HL-60 (cell line): ENCODE measurements at regions not wholly inside any gene's neighbourhood (a gene's known extent, or its start where the extent isn't known, plus 50 kb on each side); places are given as distances from the start of the nearest gene placed in this dataset.
"Not testable (repeated sequence)": the region's sequence is repeated elsewhere in the genome, so short reads cannot be mapped to it uniquely, and the experiment has no call there.

Source experiments
- DNase-seq, 2 experiments: peaks; one replicate each; pipeline ENCODE4 v3.0.0-alpha.2; 2010 to 2020; ENCODE audit warnings: low read depth in 1 of 2, low spot score in 1 of 2
- H3K27ac ChIP-seq: fragments of 250-450 bp; sonication (Bioruptor Pico); replicated peaks from 2 replicates; pipeline ENCODE4 v1.5.1; 2020; ENCODE audit warnings: mild to moderate bottlenecking, moderate library complexity
- H3K27me3 ChIP-seq: fragments of 250-450 bp; sonication (Bioruptor Pico); 2 replicates; pipeline ENCODE4 v1.5.1; 2021; ENCODE audit warnings: mild to moderate bottlenecking, moderate library complexity; ENCODE audit not compliant: insufficient read depth, poor library complexity, severe bottlenecking
- H3K4me3 ChIP-seq: replicated peaks from 2 replicates; pipeline ENCODE4 v1.5.1; 2011; ENCODE audit warnings: mild to moderate bottlenecking, control low read depth, low read length; ENCODE audit not compliant: insufficient read depth
- GABPA ChIP-seq: IDR thresholded peaks from 2 replicates; pipeline ENCODE4 v1.6.1; 2012; ENCODE audit warnings: low read depth
- POLR2AphosphoS5 ChIP-seq: IDR thresholded peaks from 2 replicates; pipeline ENCODE4 v1.6.1; 2012; ENCODE audit warnings: low read depth
- SPI1 ChIP-seq: IDR thresholded peaks from 2 replicates; pipeline ENCODE4 v1.6.1; 2012; ENCODE audit warnings: low read depth, mild to moderate bottlenecking, borderline replicate concordance
- TF ChIP-seq, protein P1 (sequence below): IDR thresholded peaks from 2 replicates; pipeline ENCODE4 v1.6.1; 2012; ENCODE audit warnings: low read depth; ENCODE audit not compliant: insufficient replicate concordance
- TF ChIP-seq, protein P2 (sequence below): IDR thresholded peaks from one replicate; pipeline ENCODE4 v1.5.1; 2011; ENCODE audit warnings: low read length, control low read depth, inconsistent platforms; ENCODE audit not compliant: insufficient read depth

GRCh38 chr6:12536416-12536815, 180.2 kb upstream of the PHACTR1 start:
- H3K27me3 ChIP-seq = peaks cover 5% of the 10 kb centered on the region
- TF ChIP-seq, protein P1, sequence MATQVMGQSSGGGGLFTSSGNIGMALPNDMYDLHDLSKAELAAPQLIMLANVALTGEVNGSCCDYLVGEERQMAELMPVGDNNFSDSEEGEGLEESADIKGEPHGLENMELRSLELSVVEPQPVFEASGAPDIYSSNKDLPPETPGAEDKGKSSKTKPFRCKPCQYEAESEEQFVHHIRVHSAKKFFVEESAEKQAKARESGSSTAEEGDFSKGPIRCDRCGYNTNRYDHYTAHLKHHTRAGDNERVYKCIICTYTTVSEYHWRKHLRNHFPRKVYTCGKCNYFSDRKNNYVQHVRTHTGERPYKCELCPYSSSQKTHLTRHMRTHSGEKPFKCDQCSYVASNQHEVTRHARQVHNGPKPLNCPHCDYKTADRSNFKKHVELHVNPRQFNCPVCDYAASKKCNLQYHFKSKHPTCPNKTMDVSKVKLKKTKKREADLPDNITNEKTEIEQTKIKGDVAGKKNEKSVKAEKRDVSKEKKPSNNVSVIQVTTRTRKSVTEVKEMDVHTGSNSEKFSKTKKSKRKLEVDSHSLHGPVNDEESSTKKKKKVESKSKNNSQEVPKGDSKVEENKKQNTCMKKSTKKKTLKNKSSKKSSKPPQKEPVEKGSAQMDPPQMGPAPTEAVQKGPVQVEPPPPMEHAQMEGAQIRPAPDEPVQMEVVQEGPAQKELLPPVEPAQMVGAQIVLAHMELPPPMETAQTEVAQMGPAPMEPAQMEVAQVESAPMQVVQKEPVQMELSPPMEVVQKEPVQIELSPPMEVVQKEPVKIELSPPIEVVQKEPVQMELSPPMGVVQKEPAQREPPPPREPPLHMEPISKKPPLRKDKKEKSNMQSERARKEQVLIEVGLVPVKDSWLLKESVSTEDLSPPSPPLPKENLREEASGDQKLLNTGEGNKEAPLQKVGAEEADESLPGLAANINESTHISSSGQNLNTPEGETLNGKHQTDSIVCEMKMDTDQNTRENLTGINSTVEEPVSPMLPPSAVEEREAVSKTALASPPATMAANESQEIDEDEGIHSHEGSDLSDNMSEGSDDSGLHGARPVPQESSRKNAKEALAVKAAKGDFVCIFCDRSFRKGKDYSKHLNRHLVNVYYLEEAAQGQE = no peak
- TF ChIP-seq, protein P2, sequence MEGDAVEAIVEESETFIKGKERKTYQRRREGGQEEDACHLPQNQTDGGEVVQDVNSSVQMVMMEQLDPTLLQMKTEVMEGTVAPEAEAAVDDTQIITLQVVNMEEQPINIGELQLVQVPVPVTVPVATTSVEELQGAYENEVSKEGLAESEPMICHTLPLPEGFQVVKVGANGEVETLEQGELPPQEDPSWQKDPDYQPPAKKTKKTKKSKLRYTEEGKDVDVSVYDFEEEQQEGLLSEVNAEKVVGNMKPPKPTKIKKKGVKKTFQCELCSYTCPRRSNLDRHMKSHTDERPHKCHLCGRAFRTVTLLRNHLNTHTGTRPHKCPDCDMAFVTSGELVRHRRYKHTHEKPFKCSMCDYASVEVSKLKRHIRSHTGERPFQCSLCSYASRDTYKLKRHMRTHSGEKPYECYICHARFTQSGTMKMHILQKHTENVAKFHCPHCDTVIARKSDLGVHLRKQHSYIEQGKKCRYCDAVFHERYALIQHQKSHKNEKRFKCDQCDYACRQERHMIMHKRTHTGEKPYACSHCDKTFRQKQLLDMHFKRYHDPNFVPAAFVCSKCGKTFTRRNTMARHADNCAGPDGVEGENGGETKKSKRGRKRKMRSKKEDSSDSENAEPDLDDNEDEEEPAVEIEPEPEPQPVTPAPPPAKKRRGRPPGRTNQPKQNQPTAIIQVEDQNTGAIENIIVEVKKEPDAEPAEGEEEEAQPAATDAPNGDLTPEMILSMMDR = no peak
- TF ChIP-seq SPI1 = no peak
- TF ChIP-seq GABPA = no peak
- TF ChIP-seq POLR2AphosphoS5 = no peak
- no peak overlapping the region for H3K4me3 ChIP-seq
- DNase-seq = no peak
- H3K27ac ChIP-seq = no peak overlapping the region

DNA sequence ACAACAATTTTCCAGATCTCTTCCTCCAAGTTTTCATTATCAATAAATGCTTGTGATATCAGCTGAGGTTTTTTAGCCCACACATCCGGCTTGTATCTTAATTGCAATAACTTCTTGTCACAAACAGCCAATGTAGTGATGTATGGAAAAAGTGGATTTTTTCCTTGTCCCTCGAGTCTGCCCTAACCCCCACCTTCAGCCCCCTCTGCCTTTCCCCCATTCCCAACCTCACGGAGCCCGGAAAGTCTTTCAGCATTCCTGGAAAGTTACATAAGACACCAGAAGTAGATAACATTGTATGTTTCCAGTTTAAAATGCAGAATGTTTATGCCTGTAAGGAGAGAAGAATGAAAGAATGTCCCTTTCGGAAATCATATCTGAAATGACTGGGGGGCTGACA, 179.2 kb upstream of the PHACTR1 start:
- TF ChIP-seq SPI1 (no peak), GABPA (no peak), POLR2AphosphoS5 (no peak)
- TF ChIP-seq, protein P1 = no peak
- TF ChIP-seq, protein P2 = no peak

DNA sequence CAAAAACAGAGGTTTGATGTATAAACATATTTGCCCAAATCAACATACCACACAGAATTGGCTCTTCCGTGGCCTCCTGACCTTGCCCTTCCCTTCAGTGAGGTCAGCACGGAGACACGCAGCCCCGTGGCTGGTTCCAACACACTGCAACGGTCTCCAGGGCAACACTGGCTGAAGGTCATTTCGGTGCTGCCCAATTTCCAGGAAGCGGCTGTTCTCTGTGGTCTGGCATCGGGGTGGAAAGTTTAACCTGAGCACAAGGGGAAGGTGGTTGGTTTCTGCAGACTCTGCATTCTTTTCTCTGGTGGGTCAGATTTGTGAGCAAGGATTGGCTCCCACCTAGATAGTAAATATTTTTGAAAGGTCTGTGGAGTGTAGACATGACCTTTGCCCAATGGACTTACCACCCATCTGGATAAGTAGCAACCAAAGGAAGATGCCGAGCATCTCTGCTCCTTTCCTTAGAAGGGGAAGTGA, 177.6 kb upstream of the PHACTR1 start:
- H3K27ac ChIP-seq = no peak overlapping the region
- DNase-seq = no peak
- TF ChIP-seq, protein P1 = no peak
- TF ChIP-seq GABPA (no peak), POLR2AphosphoS5 (no peak), SPI1 (no peak)
- TF ChIP-seq, protein P2 = no peak
- no peak overlapping the region for H3K4me3 ChIP-seq
- H3K27me3 ChIP-seq = peaks cover 5% of the 10 kb centered on the region

More for the DNA sequence above, 179.2 kb upstream of the PHACTR1 start:
- no peak overlapping the region for H3K4me3 ChIP-seq
- peaks cover 5% of the 10 kb centered on the region for H3K27me3 ChIP-seq
- H3K27ac ChIP-seq = no peak overlapping the region
- DNase-seq = no peak

DNA sequence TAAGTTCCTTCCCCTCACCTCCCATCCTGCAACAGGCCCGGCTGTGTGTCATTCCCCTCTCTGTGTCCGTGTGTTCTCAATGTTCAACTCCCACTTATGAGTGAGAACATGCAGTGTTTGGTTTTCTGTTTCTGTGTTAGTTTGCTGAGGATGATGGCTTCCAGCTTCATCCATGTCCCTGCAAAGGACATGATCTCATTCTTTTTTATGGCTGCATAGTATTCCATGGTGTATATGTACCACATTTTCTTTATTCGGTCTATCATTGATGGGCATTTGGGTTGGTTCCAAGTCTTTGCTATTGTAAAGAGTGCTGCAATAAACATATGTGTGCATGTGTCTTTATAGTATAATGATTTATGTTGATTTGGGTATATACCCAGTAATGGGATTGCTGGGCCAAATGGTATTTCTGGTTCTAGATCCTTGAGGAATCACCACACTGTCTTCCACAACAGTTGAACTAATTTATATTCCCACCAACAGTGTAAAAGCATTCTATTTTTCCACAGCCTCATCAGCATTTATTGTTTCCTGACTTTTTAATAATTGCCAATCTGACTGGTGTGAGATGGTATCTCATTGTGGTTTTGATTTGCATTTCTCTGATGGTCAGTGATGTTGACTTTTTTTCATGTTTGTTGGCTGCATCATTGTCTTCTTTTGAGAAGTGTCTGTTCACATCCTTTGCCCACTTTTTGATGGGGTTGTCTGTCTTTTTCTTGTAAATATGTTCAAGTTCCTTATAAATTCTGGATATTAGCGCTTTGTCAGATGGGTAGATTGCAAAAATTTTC, 174.1 kb upstream of the PHACTR1 start:
- DNase-seq, H3K27ac ChIP-seq, H3K4me3 ChIP-seq, H3K27me3 ChIP-seq: not testable (repeated sequence)
